GM21528 (cell line): ENCODE measurements at regions not wholly inside any gene's neighbourhood (a gene's known extent, or its start where the extent isn't known, plus 50 kb on each side); places are given as distances from the start of the nearest gene placed in this dataset.

Experiments used
- ATAC-seq: cut with Tn5 transposase; IDR thresholded peaks from one replicate; pipeline ENCODE4 v1.9.1; 2021; ENCODE audit warnings: mild to moderate bottlenecking, moderate library complexity; ENCODE audit not compliant: unreplicated experiment, low FRiP score

DNA sequence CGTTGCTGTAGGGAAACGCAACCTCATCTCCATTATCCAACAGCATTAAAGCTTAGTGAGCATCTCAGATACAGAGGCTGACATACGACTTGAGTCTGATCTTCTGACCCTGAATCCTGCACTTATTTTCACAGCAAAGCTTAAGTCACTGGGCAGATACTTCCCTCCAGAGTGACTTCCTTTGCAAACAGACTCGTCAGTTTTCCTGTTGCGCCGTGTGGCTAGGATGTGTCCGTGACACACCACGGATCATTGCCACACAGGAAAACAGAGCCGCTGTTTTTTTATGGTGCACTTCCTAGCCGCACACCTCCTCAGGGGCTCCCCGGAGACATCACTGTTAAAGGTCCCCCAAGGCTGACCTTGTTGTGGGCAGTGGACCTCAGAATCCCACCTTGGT is 94.9 kb upstream of the MKI67 start:
- no peak for ATAC-seq

DNA sequence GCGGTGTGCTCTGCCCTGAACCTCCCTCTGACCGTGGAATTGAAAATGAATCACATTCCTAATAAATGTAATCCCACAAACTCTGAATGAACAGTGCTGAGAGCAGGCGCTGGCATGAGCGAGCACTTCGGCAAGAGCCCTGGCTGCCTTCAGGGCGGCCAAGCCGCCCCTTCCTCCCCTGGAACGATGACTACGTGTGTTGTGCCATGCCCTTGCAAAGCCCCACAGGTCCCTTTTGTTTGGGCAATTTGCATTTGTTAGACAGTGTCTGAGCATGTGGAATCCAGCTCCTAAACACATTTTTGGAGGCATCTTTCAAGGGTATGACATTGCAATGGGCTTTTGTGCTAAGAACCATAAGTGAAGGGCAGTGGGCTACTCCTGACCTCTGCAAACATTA is 95.6 kb upstream of the MKI67 start:
- no peak for ATAC-seq

DNA sequence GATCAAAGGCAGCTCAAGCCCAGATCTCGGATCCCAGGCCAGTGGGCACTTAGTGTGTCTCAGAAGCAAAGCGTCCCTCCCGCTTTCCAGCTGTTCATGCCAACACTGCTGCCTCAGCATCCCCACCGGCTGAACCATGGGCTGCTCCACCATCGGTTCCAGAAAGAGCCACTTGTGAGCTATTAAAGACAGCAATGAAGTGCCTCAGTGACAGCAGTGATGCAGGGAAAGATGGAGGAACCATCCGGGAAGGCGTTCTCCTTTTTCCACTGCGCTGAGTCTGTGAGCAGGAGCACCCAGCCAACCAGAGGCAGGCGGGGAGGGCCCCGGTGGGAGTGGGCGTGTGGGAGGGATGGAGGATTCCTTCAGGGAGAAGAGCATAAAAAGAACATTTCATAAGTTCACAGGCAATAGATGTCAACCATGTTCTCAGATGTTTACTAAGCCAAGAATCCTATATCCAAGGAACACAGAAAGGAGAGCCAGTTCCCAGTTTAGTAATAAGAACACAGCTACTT is 96.2 kb upstream of the MKI67 start:
- ATAC-seq, result no peak

GRCh38 chr10:128230401-128230800 is 104.2 kb upstream of the MKI67 start:
- no peak for ATAC-seq

- ATAC-seq, result no peak
Measured at GRCh38 chr10:128233422-128233821, 107.2 kb upstream of the MKI67 start.

DNA sequence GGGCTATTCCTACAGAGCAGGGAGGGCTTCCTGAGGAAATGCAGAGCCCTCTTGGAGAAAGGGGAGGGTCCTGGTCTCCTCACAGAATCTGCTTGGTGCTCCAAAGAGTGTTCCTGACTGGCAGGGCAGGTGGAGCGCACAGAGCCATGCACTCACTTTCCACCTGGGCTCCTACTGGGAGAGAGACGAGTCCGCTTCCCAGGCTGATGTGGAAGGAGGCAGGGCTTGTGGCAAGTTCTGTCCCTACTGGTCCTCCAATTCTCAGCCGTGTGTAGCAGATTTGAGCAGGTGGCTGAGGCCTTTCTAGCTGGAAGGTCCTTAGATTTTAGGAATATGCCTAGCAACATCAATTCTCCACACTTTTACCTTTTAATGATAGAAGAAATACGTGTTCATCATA is 111.5 kb upstream of the MKI67 start:
- no peak for ATAC-seq

DNA sequence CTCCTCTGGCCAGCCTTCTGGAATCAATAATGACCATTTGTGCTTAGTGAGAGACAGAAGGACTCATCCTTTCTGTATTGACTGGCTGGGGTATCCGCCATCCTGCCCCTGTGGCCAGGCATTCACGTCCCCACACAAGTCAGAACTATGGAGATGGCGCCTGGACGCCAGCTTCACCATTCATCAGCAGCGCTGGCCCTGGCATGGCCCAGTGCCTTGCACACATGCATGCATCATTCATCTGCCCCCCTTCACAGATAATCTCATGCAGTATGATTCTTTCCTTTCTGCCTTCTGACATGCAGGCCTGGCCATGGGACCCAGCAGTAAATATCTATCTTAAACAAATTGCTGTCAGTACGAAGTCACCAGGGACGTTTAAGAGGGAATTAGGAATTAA is 114.8 kb upstream of the MKI67 start:
- no peak for ATAC-seq

GRCh38 chr10:128242641-128243040 is 116.4 kb upstream of the MKI67 start:
- no peak for ATAC-seq

- ATAC-seq, result no peak
Measured at GRCh38 chr10:128245026-128245425, 118.8 kb upstream of the MKI67 start.

- no peak for ATAC-seq
Measured at GRCh38 chr10:128247576-128247975, 121.4 kb upstream of the MKI67 start.

DNA sequence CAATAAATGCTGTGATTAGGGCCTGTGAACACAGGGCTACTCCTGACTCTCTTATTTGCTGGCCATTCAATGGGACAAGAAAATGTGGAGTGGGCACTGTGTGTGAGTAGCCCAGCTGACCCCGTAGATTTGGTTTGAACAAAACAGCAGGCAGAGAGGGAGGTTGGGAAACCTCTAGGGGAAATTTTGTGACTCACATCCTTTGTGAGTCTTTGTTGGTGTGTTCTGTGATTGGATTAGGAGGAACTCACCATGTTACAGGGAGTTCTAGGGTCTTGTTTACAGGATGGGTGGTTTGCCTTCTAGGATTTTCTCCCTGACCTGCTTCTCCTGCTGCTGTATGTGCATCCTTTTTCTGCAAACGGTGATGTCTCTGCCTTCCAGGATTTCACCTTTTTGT is 128.3 kb upstream of the MKI67 start:
- no peak for ATAC-seq

DNA sequence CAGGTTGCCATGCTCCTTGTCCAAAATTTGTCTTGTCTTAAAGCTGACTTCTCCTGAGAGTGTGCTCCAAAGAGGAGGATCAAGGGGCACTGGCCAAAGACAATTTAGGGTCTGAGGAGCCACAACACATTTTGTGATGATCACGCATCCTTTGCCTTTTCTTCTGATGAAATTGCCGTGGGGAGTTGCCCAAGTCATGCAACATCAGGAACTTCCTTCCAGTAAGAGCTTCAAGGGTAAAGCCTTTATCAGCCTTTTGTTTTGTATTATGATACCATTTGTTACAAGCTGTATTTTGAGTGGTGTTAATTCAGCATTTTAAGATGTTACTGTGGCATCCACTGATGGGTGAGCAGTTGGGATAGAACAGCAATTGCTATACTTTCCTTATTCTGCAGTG is 131.2 kb upstream of the MKI67 start:
- no peak for ATAC-seq

DNA sequence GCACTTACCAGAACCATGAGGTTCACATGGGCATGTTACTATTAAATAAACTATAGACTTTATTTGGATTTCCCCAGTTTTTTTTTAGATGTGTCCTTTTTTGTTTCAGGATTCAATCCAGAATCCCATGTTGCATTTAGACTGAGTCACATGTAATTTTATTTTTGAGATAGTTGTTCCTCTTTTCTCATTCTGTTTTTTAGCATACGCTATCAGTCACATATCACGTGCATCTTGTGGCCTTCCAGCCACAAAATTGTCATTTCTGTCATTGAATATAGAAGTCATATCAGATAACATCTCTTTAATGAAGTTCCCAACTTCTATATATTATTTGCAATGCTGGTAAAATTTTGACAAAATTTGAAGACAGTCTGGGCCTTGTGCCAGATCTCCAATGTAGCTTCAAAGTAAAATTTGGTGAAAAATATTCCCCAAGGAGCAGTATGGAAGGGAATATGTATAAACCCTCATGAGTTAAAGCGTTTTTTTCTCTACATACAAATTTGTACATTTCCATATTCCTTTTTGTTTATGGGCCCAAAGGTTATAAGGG is 132.3 kb upstream of the MKI67 start:
- no peak for ATAC-seq

GRCh38 chr10:128263891-128264688 is 137.9 kb upstream of the MKI67 start:
- peak; percentile 78 for ATAC-seq

GRCh38 chr10:128265596-128265995 is 139.4 kb upstream of the MKI67 start:
- ATAC-seq, result no peak

- no peak for ATAC-seq
Measured at GRCh38 chr10:128267581-128267980, 141.4 kb upstream of the MKI67 start.

DNA sequence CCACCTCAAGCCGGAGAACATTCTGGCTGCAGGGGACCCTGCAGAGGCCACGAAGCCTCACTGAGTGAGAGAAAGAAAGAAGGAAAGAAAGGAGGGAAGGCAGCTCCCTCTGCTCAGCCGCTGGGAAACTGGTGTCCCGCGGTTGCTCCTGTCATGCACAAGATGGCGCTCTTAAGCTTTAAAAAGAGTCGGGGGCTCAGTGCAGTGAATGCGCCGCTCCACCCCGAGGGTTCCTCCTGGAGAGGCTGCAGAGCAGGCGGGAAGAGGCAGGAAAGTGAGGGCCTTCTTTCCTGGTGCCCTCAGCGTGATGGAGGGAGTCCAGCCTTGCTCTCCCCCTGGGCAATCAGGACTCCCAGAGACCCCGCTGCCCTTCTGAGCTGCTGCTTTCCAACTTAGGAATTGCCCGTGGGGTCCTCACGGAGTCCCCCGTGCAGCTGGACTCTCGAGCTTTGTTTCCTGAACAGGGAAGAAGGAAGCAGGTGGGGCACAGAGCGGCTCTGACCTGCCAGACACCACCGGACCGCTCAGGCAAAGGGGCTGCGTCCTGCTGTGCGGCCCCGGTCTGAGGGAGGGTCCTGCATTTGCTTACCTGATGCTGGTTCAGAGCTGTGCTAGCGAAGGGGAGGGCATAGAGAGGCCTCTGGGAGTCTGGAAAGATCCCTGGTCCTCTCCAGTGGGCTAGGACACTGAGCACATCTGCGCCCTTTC is 141.9 kb upstream of the MKI67 start:
- no peak for ATAC-seq

DNA sequence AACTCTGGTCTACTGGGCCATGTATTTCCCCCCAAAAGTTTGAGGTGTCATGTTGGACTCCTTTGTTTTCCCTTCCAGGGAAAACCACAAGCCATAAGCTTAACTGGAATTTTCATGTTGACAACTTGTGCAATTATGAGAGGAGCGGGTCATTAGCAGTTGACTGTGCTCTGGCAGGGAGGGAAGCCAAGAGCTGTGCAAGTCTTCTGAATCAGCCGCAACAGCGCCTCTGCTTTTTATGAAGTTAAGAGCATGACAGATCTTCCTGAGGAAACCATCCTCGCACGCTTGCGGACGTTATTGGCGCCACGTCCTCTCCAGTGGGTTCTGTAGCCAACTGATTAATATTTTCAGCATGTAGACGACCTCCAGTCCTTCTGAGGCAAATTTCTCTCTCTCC is 148.7 kb upstream of the MKI67 start:
- no peak for ATAC-seq

- ATAC-seq, result no peak
Measured at GRCh38 chr10:128275388-128276177, 149.4 kb upstream of the MKI67 start.

DNA sequence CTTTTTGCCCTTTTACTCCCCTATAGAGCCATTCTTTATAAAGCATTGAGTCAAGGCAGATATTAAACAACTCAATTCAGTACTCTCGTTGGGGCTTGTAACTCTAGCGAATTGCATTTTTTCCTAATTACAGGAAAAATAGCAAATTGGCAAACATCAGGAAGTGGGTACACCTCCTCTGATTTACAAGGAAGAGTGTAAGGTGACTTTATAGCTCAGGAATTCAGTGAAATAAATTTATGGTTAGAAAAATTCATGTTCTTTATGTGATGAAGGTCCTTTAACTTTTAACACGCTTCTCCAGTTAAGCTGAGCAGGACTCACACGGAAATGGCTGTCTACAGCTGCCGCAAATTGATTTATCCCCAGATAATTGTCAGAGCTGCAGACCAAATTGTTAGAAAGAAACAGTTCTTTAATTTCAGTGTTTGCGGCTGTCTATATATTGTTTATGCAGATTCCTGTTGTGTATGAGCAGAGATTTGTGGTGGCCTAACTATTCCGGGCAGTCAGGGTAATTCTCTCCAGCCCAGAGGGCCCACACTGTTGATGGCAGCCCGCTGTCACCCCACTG is 151.1 kb upstream of the MKI67 start:
- no peak for ATAC-seq
